ENCODE measurements at regions not wholly inside any gene's neighbourhood (a gene's known extent, or its start where the extent isn't known, plus 50 kb on each side); places are given as distances from the start of the nearest gene placed in this dataset.
"Not testable (repeated sequence)": the region's sequence is repeated elsewhere in the genome, so short reads cannot be mapped to it uniquely, and the experiment has no call there.

- not testable (repeated sequence) for H3K4me3 ChIP-seq (ENCODE audit: low read depth, low read length); DNase-seq (ENCODE audit: low read depth)
Measured at GRCh38 chr7:26424319-26424718, 132.7 kb downstream of the SNX10 start.

GRCh38 chr7:26425655-26426054 is 134.0 kb downstream of the SNX10 start:
- H3K4me3 ChIP-seq (ENCODE audit: low read depth, low read length) = no peak overlapping the region
- TF ChIP-seq CTCF (IDR thresholded peaks at IDR 0.05; ENCODE audit: low read depth, low read length, missing control alignments) = no peak
- no peak for DNase-seq (ENCODE audit: low read depth)

- no peak for DNase-seq (ENCODE audit: low read depth)
- no peak for TF ChIP-seq CTCF (IDR thresholded peaks at IDR 0.05; ENCODE audit: low read depth, low read length, missing control alignments)
- H3K4me3 ChIP-seq (ENCODE audit: low read depth, low read length) = no peak overlapping the region
Measured at GRCh38 chr7:26426096-26426495, 134.4 kb downstream of the SNX10 start.

- no peak for DNase-seq (ENCODE audit: low read depth)
- no peak for TF ChIP-seq CTCF (IDR thresholded peaks at IDR 0.05; ENCODE audit: low read depth, low read length, missing control alignments)
- no peak overlapping the region for H3K4me3 ChIP-seq (ENCODE audit: low read depth, low read length)
Measured at GRCh38 chr7:26428571-26428970, 136.9 kb downstream of the SNX10 start.

- no peak for TF ChIP-seq CTCF (IDR thresholded peaks at IDR 0.05; ENCODE audit: low read depth, low read length, missing control alignments)
- no peak for DNase-seq (ENCODE audit: low read depth)
- H3K4me3 ChIP-seq (ENCODE audit: low read depth, low read length) = no peak overlapping the region
Measured at GRCh38 chr7:26429168-26429567, 137.5 kb downstream of the SNX10 start.

- no peak for DNase-seq (ENCODE audit: low read depth)
- no peak overlapping the region for H3K4me3 ChIP-seq (ENCODE audit: low read depth, low read length)
- no peak for TF ChIP-seq CTCF (IDR thresholded peaks at IDR 0.05; ENCODE audit: low read depth, low read length, missing control alignments)
Measured at GRCh38 chr7:26434974-26435373, 143.3 kb downstream of the SNX10 start.

- no peak overlapping the region for H3K4me3 ChIP-seq (ENCODE audit: low read depth, low read length)
- TF ChIP-seq CTCF (IDR thresholded peaks at IDR 0.05; ENCODE audit: low read depth, low read length, missing control alignments) = no peak
- DNase-seq (ENCODE audit: low read depth) = no peak
Measured at GRCh38 chr7:26437003-26437532, 145.4 kb downstream of the SNX10 start.
